ENCODE measurements at regions not wholly inside any gene's neighbourhood (a gene's known extent, or its start where the extent isn't known, plus 50 kb on each side); places are given as distances from the start of the nearest gene placed in this dataset.
A peak's percentile ranks its signal among the peaks of the same experiment; 100 is the strongest.

DNA sequence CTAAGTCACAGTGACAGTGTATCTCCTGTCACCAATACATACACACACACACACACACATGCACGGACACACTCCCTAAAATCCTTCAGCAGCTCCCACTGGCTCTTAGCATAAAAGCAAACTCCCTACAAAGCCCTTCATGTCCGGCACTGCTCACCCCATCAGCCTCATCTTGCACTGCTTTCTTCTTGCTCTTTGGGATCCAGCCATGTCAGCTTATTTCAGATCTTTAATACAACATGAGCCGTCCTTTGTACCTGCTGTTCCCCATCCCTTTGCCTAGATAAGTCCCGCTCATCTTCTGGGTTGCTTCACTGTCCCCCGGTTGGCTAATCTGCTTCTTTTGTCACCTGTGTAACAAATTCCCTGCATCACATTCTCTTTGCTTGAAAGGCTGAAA lies 82.1 kb upstream of the VAV3 start:
- H4K5ac ChIP-seq (ENCODE audit: insufficient read length, low read depth, low read length): no peak overlapping the region
- H3K9me3 ChIP-seq (ENCODE audit: control insufficient read depth, low read depth, low read length): no peaks in the 10 kb centered on the region
- no peak overlapping the region for H4K8ac ChIP-seq (replicated peaks; ENCODE audit: insufficient read length, low read depth, low read length)
- Mint-ChIP-seq H3K27me3 (ENCODE audit: low read depth) (peaks cover 4% of the 10 kb centered on the region), H3K27ac (no peak overlapping the region), H3K9me3 (no peaks in the 10 kb centered on the region), H3K36me3 (ENCODE audit: insufficient read depth in 1 of 3, low read depth in 3 of 3) (no peaks in the 10 kb centered on the region), H3K4me1 (peaks cover 20 to 25% of the 10 kb centered on the region in 2 experiments; a peak in 3 of 4 replicates), H3K4me3 (no peak overlapping the region)
- H3K4me2 ChIP-seq (ENCODE audit: insufficient read depth, insufficient read length, low read length): no peak overlapping the region
- no peak overlapping the region for H3K14ac ChIP-seq (ENCODE audit: insufficient read depth, low read length)
- no peak overlapping the region for H3K27ac ChIP-seq (ENCODE audit: insufficient read length, low read depth, low read length)
- no peak overlapping the region for H3K23ac ChIP-seq (ENCODE audit: insufficient read length, low read depth, low read length)
- no peaks in the 10 kb centered on the region for H3K79me2 ChIP-seq (ENCODE audit: insufficient read depth, low read length)
- WGBS (ENCODE audit: extremely low coverage, insufficient read length, low lambda C conversion rate): no CpG with 5 or more reads among the region's 5 CpGs
- H2BK12ac ChIP-seq (ENCODE audit: insufficient read length, low read depth, low read length): no peak overlapping the region
- no peak overlapping the region for H3T11ph ChIP-seq (ENCODE audit: low read length)
- DNase-seq: no peak
- peaks cover 15% of the 10 kb centered on the region for H3K4me1 ChIP-seq (ENCODE audit: insufficient read depth, low read length)
- no peaks in the 10 kb centered on the region for H3K27me3 ChIP-seq (ENCODE audit: insufficient read depth, low read length)
- no peaks in the 10 kb centered on the region for H4K20me1 ChIP-seq (ENCODE audit: control insufficient read depth, insufficient read depth, insufficient read length)
- H3K9ac ChIP-seq (ENCODE audit: extremely low read depth, insufficient read length, low read length): no peak overlapping the region
- no peak overlapping the region for H2BK15ac ChIP-seq (ENCODE audit: low read depth, low read length)
- H3K18ac ChIP-seq (ENCODE audit: insufficient read length, low read depth, low read length): peak overlapping the region; percentile 29
- no peak overlapping the region for H2AFZ ChIP-seq (ENCODE audit: low read length)
- H3K4ac ChIP-seq (ENCODE audit: low read depth, low read length): no peak overlapping the region
- no peak overlapping the region for H2BK120ac ChIP-seq (ENCODE audit: low read depth, low read length, poor library complexity, severe bottlenecking)
- TF ChIP-seq, protein P1, sequence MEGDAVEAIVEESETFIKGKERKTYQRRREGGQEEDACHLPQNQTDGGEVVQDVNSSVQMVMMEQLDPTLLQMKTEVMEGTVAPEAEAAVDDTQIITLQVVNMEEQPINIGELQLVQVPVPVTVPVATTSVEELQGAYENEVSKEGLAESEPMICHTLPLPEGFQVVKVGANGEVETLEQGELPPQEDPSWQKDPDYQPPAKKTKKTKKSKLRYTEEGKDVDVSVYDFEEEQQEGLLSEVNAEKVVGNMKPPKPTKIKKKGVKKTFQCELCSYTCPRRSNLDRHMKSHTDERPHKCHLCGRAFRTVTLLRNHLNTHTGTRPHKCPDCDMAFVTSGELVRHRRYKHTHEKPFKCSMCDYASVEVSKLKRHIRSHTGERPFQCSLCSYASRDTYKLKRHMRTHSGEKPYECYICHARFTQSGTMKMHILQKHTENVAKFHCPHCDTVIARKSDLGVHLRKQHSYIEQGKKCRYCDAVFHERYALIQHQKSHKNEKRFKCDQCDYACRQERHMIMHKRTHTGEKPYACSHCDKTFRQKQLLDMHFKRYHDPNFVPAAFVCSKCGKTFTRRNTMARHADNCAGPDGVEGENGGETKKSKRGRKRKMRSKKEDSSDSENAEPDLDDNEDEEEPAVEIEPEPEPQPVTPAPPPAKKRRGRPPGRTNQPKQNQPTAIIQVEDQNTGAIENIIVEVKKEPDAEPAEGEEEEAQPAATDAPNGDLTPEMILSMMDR (conservative IDR thresholded peaks at IDR 0.05): no peak
- no peak overlapping the region for H3K56ac ChIP-seq (ENCODE audit: insufficient read length, low read depth, low read length)
- H3K23me2 ChIP-seq (ENCODE audit: insufficient read length, low read depth, low read length, poor library complexity, severe bottlenecking): no peaks in the 10 kb centered on the region
- no peak overlapping the region for H2BK20ac ChIP-seq (ENCODE audit: low read depth, low read length, poor library complexity, severe bottlenecking)
- no peak overlapping the region for H4K91ac ChIP-seq (ENCODE audit: insufficient read length, low read depth, low read length)
- H3K79me1 ChIP-seq (ENCODE audit: insufficient read depth, low read depth, low read length, poor library complexity, severe bottlenecking): no peaks in the 10 kb centered on the region
- H2AK5ac ChIP-seq (ENCODE audit: insufficient read length, low read length): no peak overlapping the region
- no peak overlapping the region for H2BK5ac ChIP-seq (ENCODE audit: insufficient read length, low read length)
